SK-N-SH (cell line): ENCODE measurements at regions not wholly inside any gene's neighbourhood (a gene's known extent, or its start where the extent isn't known, plus 50 kb on each side); places are given as distances from the start of the nearest gene placed in this dataset.

Source experiments
- CTCF ChIA-PET: fragments of 300-600, 350-600 bp; formaldehyde crosslinking; extraction: SDS; loops from one replicate; lab custom pipeline; 2021; lab: Yijun Ruan, JAX
- POLR2A ChIA-PET: fragments of 350-600 bp; sonication (Branson Sonifier 250); formaldehyde crosslinking; extraction: SDS; loops from one replicate; lab custom pipeline; 2020; ENCODE audit warnings: antibody characterized with exemption, inconsistent platforms; lab: Yijun Ruan, JAX
- DNase-seq: peaks from one replicate; pipeline ENCODE4 v3.0.0; 2012
- H2AFZ ChIP-seq: fragments of 200-600 bp; sonication (generic); 2 replicates; pipeline ENCODE4 v1.8.1; 2016; ENCODE audit warnings: antibody characterized with exemption, mild to moderate bottlenecking, low read depth
- H3F3A ChIP-seq: fragments of 200-600 bp; sonication (generic); replicated peaks from 2 replicates; pipeline ENCODE3; 2016; ENCODE audit warnings: antibody characterized with exemption, mild to moderate bottlenecking; ENCODE audit not compliant: insufficient read depth
- H3K27ac ChIP-seq, 2 experiments: fragments of 200-500 bp in 1 of 2; fragments of 200-600 bp in 1 of 2; sonication (Bioruptor generic) in 1 of 2; sonication (generic), shearing (Covaris generic) in 1 of 2; 2 replicates each; pipeline versions ENCODE4 v1.5.1 to v1.6.1; 2014 to 2016; ENCODE audit warnings: low read depth in 2 of 2, inconsistent platforms in 1 of 2, low read length in 1 of 2, mild to moderate bottlenecking in 1 of 2, mixed read lengths in 1 of 2
- H3K27me3 ChIP-seq: fragments of 200-600 bp; sonication (generic), shearing (Covaris generic); 2 replicates; pipeline ENCODE4 v1.6.1; 2016; ENCODE audit warnings: mixed run types; ENCODE audit not compliant: insufficient read depth
- H3K36me3 ChIP-seq, 2 experiments: fragments of 200-500 bp in 1 of 2; fragments of 200-600 bp in 1 of 2; sonication (Bioruptor generic) in 1 of 2; sonication (generic) in 1 of 2; replicated peaks in 1 of 2; 2 replicates each; pipeline versions ENCODE3 to v1.5.1; 2014 to 2016; ENCODE audit warnings: low read length in 1 of 2, mild to moderate bottlenecking in 1 of 2; ENCODE audit not compliant: insufficient read depth in 2 of 2, control insufficient read depth in 1 of 2
- H3K4me1 ChIP-seq, 2 experiments: fragments of 200-500 bp in 1 of 2; fragments of 200-600 bp in 1 of 2; sonication (Bioruptor generic) in 1 of 2; sonication (generic), shearing (Covaris generic) in 1 of 2; 2 replicates each; pipeline versions ENCODE4 v1.5.1 to v1.6.1; 2014 to 2016; ENCODE audit warnings: low read depth in 1 of 2, low read length in 1 of 2, mixed run types in 1 of 2; ENCODE audit not compliant: insufficient read depth in 2 of 2, control insufficient read depth in 1 of 2
- H3K4me2 ChIP-seq: fragments of 200-600 bp; sonication (generic), shearing (Covaris generic); 2 replicates; pipeline ENCODE4 v1.6.1; 2017; ENCODE audit warnings: mixed run types
- H3K4me3 ChIP-seq, 2 experiments: fragments of 200-500 bp in 1 of 2; fragments of 200-600 bp in 1 of 2; sonication (Bioruptor generic) in 1 of 2; sonication (generic), shearing (Covaris generic) in 1 of 2; 2 replicates each; pipeline versions ENCODE4 v1.5.1 to v1.8.1; 2014 to 2016; ENCODE audit warnings: low read depth in 2 of 2, inconsistent platforms in 1 of 2, low read length in 1 of 2, mild to moderate bottlenecking in 1 of 2, mixed read lengths in 1 of 2, moderate library complexity in 1 of 2
- H3K79me2 ChIP-seq: fragments of 200-600 bp; sonication (generic); 2 replicates; pipeline ENCODE4 v1.8.1; 2017; ENCODE audit warnings: mild to moderate bottlenecking; ENCODE audit not compliant: insufficient read depth
- H3K9ac ChIP-seq: fragments of 200-600 bp; sonication (generic); 2 replicates; pipeline ENCODE4 v1.6.1; 2017; ENCODE audit warnings: mixed run types
- H3K9me2 ChIP-seq: fragments of 200-600 bp; sonication (generic); 2 replicates; pipeline ENCODE4 v1.6.1; 2017; ENCODE audit warnings: mixed run types
- H3K9me3 ChIP-seq: fragments of 200-600 bp; sonication (generic); 2 replicates; pipeline ENCODE4 v1.6.1; 2017; ENCODE audit warnings: mixed run types, mild to moderate bottlenecking, moderate library complexity
- H4K20me1 ChIP-seq: fragments of 200-600 bp; sonication (generic); 2 replicates; pipeline ENCODE4 v1.6.1; 2017; ENCODE audit warnings: mild to moderate bottlenecking, mixed run types; ENCODE audit not compliant: insufficient read depth
- CHD2 ChIP-seq: fragments of 150-350 bp; IDR thresholded peaks from 2 replicates; pipeline ENCODE4 v1.6.1; 2018; ENCODE audit warnings: low read length; ENCODE audit not compliant: partially characterized antibody
- ELF1 ChIP-seq: IDR thresholded peaks from 2 replicates; pipeline ENCODE4 v1.4.0; 2012
- FOXJ3 ChIP-seq: sonication (generic); formaldehyde crosslinking; IDR thresholded peaks from 2 replicates; pipeline ENCODE4 v1.5.1; 2020; ENCODE audit warnings: mild to moderate bottlenecking, missing genetic modification reagents
- FOXM1 ChIP-seq: IDR thresholded peaks from 2 replicates; pipeline ENCODE4 v1.4.0; 2012; ENCODE audit warnings: low read depth, mild to moderate bottlenecking
- GABPA ChIP-seq: IDR thresholded peaks from 2 replicates; pipeline ENCODE4 v1.4.0; 2012; ENCODE audit warnings: low read depth, mild to moderate bottlenecking
- IRF3 ChIP-seq: fragments of 150-350 bp; IDR thresholded peaks from 2 replicates; pipeline ENCODE4 v1.6.1; 2016; ENCODE audit warnings: mild to moderate bottlenecking, low read depth, low read length
- JUND ChIP-seq: IDR thresholded peaks from 2 replicates; pipeline ENCODE4 v1.4.0; 2012
- MEF2A ChIP-seq: IDR thresholded peaks from 2 replicates; pipeline ENCODE4 v1.4.0; 2012; ENCODE audit warnings: low read depth, borderline replicate concordance
- MXI1 ChIP-seq: IDR thresholded peaks from 2 replicates; pipeline ENCODE4 v1.6.1; 2012; ENCODE audit warnings: mild to moderate bottlenecking, low read depth, low read length, improper control_type of control experiment
- NFIC ChIP-seq: IDR thresholded peaks from 2 replicates; pipeline ENCODE4 v1.4.0; 2012; ENCODE audit warnings: borderline replicate concordance
- PBX3 ChIP-seq: IDR thresholded peaks from 2 replicates; pipeline ENCODE4; 2012
- RCOR1 ChIP-seq: fragments of 150-350 bp; IDR thresholded peaks from 2 replicates; pipeline ENCODE4 v1.6.1; 2017; ENCODE audit warnings: antibody characterized with exemption, low read length
- REST ChIP-seq: IDR thresholded peaks from 2 replicates; pipeline ENCODE4 v1.6.1; 2012; ENCODE audit warnings: mild to moderate bottlenecking, low read depth, low read length, moderate library complexity
- RFX5 ChIP-seq: IDR thresholded peaks from 2 replicates; pipeline ENCODE4 v1.6.1; 2012; ENCODE audit warnings: mild to moderate bottlenecking, improper control_type of control experiment, low read length
- TAF1 ChIP-seq: IDR thresholded peaks from 2 replicates; pipeline ENCODE4 v1.6.1; 2012; ENCODE audit warnings: low read depth, mild to moderate bottlenecking, low read length, moderate library complexity, borderline replicate concordance
- TCF12 ChIP-seq: IDR thresholded peaks from 2 replicates; pipeline ENCODE4 v1.4.0; 2012
- WGBS: methylation state at CpG from one replicate; pipeline ENCODE4 v1.1.6; 2017; ENCODE audit warnings: low lambda C conversion rate; 5-methylcytosine and 5-hydroxymethylcytosine counted together

GRCh38 chr1:187300081-187300480 lies 471.3 kb downstream of the PLA2G4A start:
- Histone ChIP-seq H2AFZ (no peak overlapping the region), H3F3A (no peaks in the 10 kb centered on the region), H3K4me1 (no peaks in the 10 kb centered on the region; a peak in 1 of 4 replicates), H3K9me3 (no peaks in the 10 kb centered on the region), H3K4me3 (no peak overlapping the region), H3K4me2 (no peak overlapping the region), H3K9me2 (no peaks in the 10 kb centered on the region), H3K79me2 (no peaks in the 10 kb centered on the region), H3K27me3 (no peaks in the 10 kb centered on the region), H3K9ac (no peak overlapping the region), H3K27ac (no peak overlapping the region), H4K20me1 (no peaks in the 10 kb centered on the region), H3K36me3 (no peaks in the 10 kb centered on the region)
- no peak for TF ChIP-seq MEF2A
- no peak for TF ChIP-seq ELF1
- no peak for TF ChIP-seq RCOR1
- no peak for TF ChIP-seq IRF3
- no peak for TF ChIP-seq NFIC
- no peak for TF ChIP-seq FOXM1
- no peak for TF ChIP-seq MXI1
- TF ChIP-seq CHD2 = no peak
- TF ChIP-seq GABPA = no peak
- TF ChIP-seq JUND = no peak
- TF ChIP-seq REST = no peak
- no peak for TF ChIP-seq RFX5
- no peak for TF ChIP-seq PBX3
- TF ChIP-seq FOXJ3 (CRISPR knock-in tag) = no peak
- no peak for TF ChIP-seq TAF1
- no peak for TF ChIP-seq TCF12
- ChIA-PET POLR2A (no interaction called here), CTCF (interaction anchor here (0.6 kb wide), 1 partner anchor 247 kb away, joined by 3 read pairs; no protein-coding TSS in a partner anchor)
- WGBS = 38% methylated on average over 2 of the region's 2 CpGs
- DNase-seq = peak; percentile 19
